ENCODE measurements at regions not wholly inside any gene's neighbourhood (a gene's known extent, or its start where the extent isn't known, plus 50 kb on each side); places are given as distances from the start of the nearest gene placed in this dataset.

DNA sequence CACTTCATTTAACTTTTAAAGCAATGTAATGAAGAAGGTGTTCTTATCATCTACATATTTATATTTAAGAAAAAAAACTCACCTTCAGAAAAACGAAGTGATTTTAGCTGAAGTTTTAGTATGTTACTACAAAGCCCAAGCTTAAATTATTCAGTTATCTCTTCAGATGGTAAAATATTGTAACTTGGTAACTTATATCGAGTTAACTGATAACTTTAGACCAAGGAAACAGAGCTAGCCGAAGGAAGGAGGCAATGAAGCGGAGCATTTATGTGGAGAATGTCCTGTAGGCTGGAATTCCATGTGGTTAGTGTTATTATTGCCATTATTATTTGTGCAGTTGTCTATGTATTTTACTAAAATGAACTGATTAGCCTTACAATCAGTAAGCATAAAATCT is 1102.1 kb upstream of the LCORL start:
- no peak for DNase-seq (ENCODE audit: low read depth, low spot score)
- no TSS peak for BruUV-seq (replicated peaks)
- H3K27me3 ChIP-seq (ENCODE audit: control insufficient read depth, insufficient read depth, low read length) = no peaks in the 10 kb centered on the region

DNA sequence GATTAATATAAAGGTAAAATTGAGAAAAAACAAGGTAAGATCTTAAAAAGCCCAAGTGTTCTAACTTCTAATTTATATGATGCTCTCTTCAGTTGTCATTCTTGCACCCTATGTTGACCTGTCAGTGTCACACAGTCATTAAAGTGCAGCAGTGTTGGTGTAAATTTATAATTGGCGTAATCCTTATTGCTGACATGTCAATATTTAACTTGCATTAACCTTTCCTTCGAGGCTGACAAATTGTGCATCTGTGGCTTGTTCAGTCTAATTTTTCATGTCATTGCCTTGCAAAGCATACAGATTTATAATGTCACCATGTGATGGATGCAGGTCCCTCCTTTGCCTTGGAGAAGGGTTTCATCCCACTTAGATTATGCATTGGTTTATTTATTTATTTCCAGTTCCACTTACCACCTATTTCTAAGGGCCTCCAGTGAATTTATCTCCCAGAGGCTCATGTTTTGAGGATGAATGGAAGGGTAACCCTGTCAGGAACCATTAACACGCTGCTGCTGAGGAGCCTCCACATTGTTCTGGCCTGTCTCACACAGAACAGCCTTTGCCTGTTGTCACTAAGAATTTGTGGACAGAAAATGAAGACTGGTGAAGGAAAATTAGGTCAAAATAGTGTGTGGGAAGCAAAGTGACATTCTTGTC is 1098.5 kb upstream of the LCORL start:
- TF ChIP-seq TCF7L2 (IDR thresholded peaks at IDR 0.05; ENCODE audit: low read depth, low read length) (no peak), SIN3A (IDR thresholded peaks at IDR 0.05; ENCODE audit: borderline replicate concordance, insufficient read depth, low read depth, low read length) (no peak), POLR2AphosphoS5 (IDR thresholded peaks at IDR 0.05; ENCODE audit: low read depth, low read length) (no peak)
- TF ChIP-seq, protein P1, sequence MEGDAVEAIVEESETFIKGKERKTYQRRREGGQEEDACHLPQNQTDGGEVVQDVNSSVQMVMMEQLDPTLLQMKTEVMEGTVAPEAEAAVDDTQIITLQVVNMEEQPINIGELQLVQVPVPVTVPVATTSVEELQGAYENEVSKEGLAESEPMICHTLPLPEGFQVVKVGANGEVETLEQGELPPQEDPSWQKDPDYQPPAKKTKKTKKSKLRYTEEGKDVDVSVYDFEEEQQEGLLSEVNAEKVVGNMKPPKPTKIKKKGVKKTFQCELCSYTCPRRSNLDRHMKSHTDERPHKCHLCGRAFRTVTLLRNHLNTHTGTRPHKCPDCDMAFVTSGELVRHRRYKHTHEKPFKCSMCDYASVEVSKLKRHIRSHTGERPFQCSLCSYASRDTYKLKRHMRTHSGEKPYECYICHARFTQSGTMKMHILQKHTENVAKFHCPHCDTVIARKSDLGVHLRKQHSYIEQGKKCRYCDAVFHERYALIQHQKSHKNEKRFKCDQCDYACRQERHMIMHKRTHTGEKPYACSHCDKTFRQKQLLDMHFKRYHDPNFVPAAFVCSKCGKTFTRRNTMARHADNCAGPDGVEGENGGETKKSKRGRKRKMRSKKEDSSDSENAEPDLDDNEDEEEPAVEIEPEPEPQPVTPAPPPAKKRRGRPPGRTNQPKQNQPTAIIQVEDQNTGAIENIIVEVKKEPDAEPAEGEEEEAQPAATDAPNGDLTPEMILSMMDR (IDR thresholded peaks at IDR 0.05) = no peak
- TF ChIP-seq, protein P2, sequence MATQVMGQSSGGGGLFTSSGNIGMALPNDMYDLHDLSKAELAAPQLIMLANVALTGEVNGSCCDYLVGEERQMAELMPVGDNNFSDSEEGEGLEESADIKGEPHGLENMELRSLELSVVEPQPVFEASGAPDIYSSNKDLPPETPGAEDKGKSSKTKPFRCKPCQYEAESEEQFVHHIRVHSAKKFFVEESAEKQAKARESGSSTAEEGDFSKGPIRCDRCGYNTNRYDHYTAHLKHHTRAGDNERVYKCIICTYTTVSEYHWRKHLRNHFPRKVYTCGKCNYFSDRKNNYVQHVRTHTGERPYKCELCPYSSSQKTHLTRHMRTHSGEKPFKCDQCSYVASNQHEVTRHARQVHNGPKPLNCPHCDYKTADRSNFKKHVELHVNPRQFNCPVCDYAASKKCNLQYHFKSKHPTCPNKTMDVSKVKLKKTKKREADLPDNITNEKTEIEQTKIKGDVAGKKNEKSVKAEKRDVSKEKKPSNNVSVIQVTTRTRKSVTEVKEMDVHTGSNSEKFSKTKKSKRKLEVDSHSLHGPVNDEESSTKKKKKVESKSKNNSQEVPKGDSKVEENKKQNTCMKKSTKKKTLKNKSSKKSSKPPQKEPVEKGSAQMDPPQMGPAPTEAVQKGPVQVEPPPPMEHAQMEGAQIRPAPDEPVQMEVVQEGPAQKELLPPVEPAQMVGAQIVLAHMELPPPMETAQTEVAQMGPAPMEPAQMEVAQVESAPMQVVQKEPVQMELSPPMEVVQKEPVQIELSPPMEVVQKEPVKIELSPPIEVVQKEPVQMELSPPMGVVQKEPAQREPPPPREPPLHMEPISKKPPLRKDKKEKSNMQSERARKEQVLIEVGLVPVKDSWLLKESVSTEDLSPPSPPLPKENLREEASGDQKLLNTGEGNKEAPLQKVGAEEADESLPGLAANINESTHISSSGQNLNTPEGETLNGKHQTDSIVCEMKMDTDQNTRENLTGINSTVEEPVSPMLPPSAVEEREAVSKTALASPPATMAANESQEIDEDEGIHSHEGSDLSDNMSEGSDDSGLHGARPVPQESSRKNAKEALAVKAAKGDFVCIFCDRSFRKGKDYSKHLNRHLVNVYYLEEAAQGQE (IDR thresholded peaks at IDR 0.05; ENCODE audit: insufficient read depth in 1 of 2, low read depth in 2 of 2, low read length in 1 of 2) = no peak
- Histone ChIP-seq H3K36me3 (ENCODE audit: control insufficient read depth, insufficient read depth, low read length) (no peaks in the 10 kb centered on the region), H3K9me3 (ENCODE audit: control insufficient read depth, insufficient read depth, low read depth, low read length) (no peaks in the 10 kb centered on the region), H3K4me3 (ENCODE audit: low read depth in 2 of 2, low read length in 2 of 2) (no peak overlapping the region), H3K4me1 (ENCODE audit: control insufficient read depth, insufficient read depth, low read length) (no peaks in the 10 kb centered on the region), H3K27me3 (ENCODE audit: control insufficient read depth, insufficient read depth, low read length) (no peaks in the 10 kb centered on the region), H3K27ac (ENCODE audit: low read length) (no peak overlapping the region)
- intact Hi-C loops (cut with micrococcal nuclease; ENCODE audit: unreplicated experiment) = no loop called here
- DNase-seq (ENCODE audit: low read depth, low spot score) = no peak
- no peak for ATAC-seq
- ChIA-PET POLR2A (no interaction called here), CTCF (no interaction called here)
- in situ Hi-C loops (cut with HindIII; ENCODE audit: low pct_unique_long_range_greater_than_20kb, low sequenced_read_pairs) = no loop called here
- no TSS peak for BruUV-seq (replicated peaks)

More for the DNA sequence above, 1102.1 kb upstream of the LCORL start:
- Histone ChIP-seq H3K27ac (ENCODE audit: low read length) (no peak overlapping the region), H3K4me3 (ENCODE audit: low read depth in 2 of 2, low read length in 2 of 2) (no peak overlapping the region), H3K36me3 (ENCODE audit: control insufficient read depth, insufficient read depth, low read length) (no peaks in the 10 kb centered on the region), H3K4me1 (ENCODE audit: control insufficient read depth, insufficient read depth, low read length) (no peaks in the 10 kb centered on the region), H3K9me3 (ENCODE audit: control insufficient read depth, insufficient read depth, low read depth, low read length) (no peaks in the 10 kb centered on the region)
- ChIA-PET CTCF (no interaction called here), POLR2A (no interaction called here)
- TF ChIP-seq, protein P1 (IDR thresholded peaks at IDR 0.05) = no peak
- TF ChIP-seq TCF7L2 (IDR thresholded peaks at IDR 0.05; ENCODE audit: low read depth, low read length) = no peak
- TF ChIP-seq, protein P2 (IDR thresholded peaks at IDR 0.05; ENCODE audit: insufficient read depth in 1 of 2, low read depth in 2 of 2, low read length in 1 of 2) = no peak
- TF ChIP-seq POLR2AphosphoS5 (IDR thresholded peaks at IDR 0.05; ENCODE audit: low read depth, low read length) = no peak
- no peak for TF ChIP-seq SIN3A (IDR thresholded peaks at IDR 0.05; ENCODE audit: borderline replicate concordance, insufficient read depth, low read depth, low read length)
- intact Hi-C loops (cut with micrococcal nuclease; ENCODE audit: unreplicated experiment) (no loop called here), in situ Hi-C loops (cut with HindIII; ENCODE audit: low pct_unique_long_range_greater_than_20kb, low sequenced_read_pairs) (no loop called here)
- no peak for ATAC-seq

All from Panc1 (cell line).